Gastroesophageal sphincter (tissue), 3 donors: ENCODE measurements at regions not wholly inside any gene's neighbourhood (a gene's known extent, or its start where the extent isn't known, plus 50 kb on each side); places are given as distances from the start of the nearest gene placed in this dataset.

ENCODE experiments used
- EP300 ChIP-seq: sonication (generic); formaldehyde crosslinking; IDR thresholded peaks from one replicate; pipeline ENCODE4 v1.6.1; 2017; ENCODE audit warnings: antibody characterized with exemption, mild to moderate bottlenecking
- POLR2A ChIP-seq, 2 donors: fragments of 450-650 bp; IDR thresholded peaks; one replicate each; pipeline ENCODE4 v1.6.1; 2017; ENCODE audit warnings: antibody characterized with exemption in 2 of 2, mild to moderate bottlenecking in 2 of 2, moderate library complexity in 1 of 2
- TF ChIP-seq, protein P1 (sequence below), 4 experiments: fragments of 200-600 bp in 2 of 4; fragments of 450-650 bp in 2 of 4; sonication (generic) in 1 of 4; IDR thresholded peaks; one replicate each; pipeline ENCODE4 v1.5.1; 2017 to 2019; ENCODE audit warnings: antibody characterized with exemption in 4 of 4, mild to moderate bottlenecking in 2 of 4, moderate library complexity in 2 of 4

DNA sequence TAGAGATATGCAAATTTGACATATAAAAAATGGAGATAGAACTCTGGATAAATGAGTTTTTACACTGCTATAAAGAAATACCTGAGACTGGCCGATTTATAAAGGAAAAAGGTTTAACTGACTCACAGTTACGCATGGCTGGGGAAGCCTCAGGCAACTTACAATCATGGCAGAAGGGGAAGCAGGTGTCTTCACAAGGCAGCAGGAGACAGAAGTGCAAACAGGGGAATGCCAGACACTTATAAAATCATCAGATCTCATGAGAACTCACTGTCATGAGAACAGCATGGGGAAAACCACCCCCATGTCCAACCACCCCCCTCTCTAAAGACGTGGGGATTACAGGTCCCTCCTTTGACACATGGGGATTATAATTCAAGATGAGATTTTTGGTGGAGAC is 1540.2 kb upstream of the SLC39A10 start:
- no peak for TF ChIP-seq EP300
- TF ChIP-seq, protein P1, sequence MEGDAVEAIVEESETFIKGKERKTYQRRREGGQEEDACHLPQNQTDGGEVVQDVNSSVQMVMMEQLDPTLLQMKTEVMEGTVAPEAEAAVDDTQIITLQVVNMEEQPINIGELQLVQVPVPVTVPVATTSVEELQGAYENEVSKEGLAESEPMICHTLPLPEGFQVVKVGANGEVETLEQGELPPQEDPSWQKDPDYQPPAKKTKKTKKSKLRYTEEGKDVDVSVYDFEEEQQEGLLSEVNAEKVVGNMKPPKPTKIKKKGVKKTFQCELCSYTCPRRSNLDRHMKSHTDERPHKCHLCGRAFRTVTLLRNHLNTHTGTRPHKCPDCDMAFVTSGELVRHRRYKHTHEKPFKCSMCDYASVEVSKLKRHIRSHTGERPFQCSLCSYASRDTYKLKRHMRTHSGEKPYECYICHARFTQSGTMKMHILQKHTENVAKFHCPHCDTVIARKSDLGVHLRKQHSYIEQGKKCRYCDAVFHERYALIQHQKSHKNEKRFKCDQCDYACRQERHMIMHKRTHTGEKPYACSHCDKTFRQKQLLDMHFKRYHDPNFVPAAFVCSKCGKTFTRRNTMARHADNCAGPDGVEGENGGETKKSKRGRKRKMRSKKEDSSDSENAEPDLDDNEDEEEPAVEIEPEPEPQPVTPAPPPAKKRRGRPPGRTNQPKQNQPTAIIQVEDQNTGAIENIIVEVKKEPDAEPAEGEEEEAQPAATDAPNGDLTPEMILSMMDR (IDR thresholded peaks at IDR 0.05): no peak
- TF ChIP-seq POLR2A (IDR thresholded peaks at IDR 0.05): no peak
